OCI-LY1 (cell line): ENCODE measurements at regions not wholly inside any gene's neighbourhood (a gene's known extent, or its start where the extent isn't known, plus 50 kb on each side); places are given as distances from the start of the nearest gene placed in this dataset.

Source experiments
- H2AFZ ChIP-seq: fragments of 200-600 bp; sonication (generic), shearing (Covaris generic); 2 replicates; pipeline ENCODE4 v1.6.0; 2014; ENCODE audit warnings: antibody characterized with exemption, mild to moderate bottlenecking, low read length
- H3F3A ChIP-seq: fragments of 200-600 bp; sonication (generic), shearing (Covaris generic); 2 replicates; pipeline ENCODE4 v1.6.0; 2014; ENCODE audit warnings: mild to moderate bottlenecking, antibody characterized with exemption, low read length, moderate library complexity; ENCODE audit not compliant: insufficient read depth
- H3K27ac ChIP-seq: fragments of 200-600 bp; sonication (generic); 2 replicates; pipeline ENCODE4 v1.5.1; 2014; ENCODE audit warnings: low read length, mixed run types, mild to moderate bottlenecking, low read depth; ENCODE audit not compliant: poor library complexity, severe bottlenecking
- H3K27me3 ChIP-seq: fragments of 200-600 bp; sonication (generic); 2 replicates; pipeline ENCODE4 v1.6.0; 2014; ENCODE audit warnings: antibody characterized with exemption, mild to moderate bottlenecking, low read length, moderate library complexity; ENCODE audit not compliant: insufficient read depth
- H3K36me3 ChIP-seq: fragments of 200-600 bp; sonication (generic); 2 replicates; pipeline ENCODE4 v1.6.1; 2014; ENCODE audit warnings: mild to moderate bottlenecking, antibody characterized with exemption, low read length, moderate library complexity, mixed read lengths; ENCODE audit not compliant: insufficient read depth
- H3K4me1 ChIP-seq: fragments of 200-600 bp; sonication (generic); 2 replicates; pipeline ENCODE4 v1.5.1; 2014; ENCODE audit warnings: mild to moderate bottlenecking, low read length, moderate library complexity; ENCODE audit not compliant: insufficient read depth, severe bottlenecking
- H3K4me2 ChIP-seq: fragments of 200-600 bp; sonication (generic), shearing (Covaris generic); 2 replicates; pipeline ENCODE4 v1.6.1; 2014; ENCODE audit warnings: low read length
- H3K4me3 ChIP-seq: fragments of 200-600 bp; sonication (generic); 2 replicates; pipeline ENCODE4 v1.5.1; 2014; ENCODE audit warnings: low read length, low read depth, mild to moderate bottlenecking, mixed read lengths; ENCODE audit not compliant: poor library complexity, severe bottlenecking
- H3K79me2 ChIP-seq: fragments of 200-600 bp; shearing (Covaris generic); 2 replicates; pipeline ENCODE4 v1.6.1; 2016; ENCODE audit warnings: mixed run types, low read length, mixed read lengths; ENCODE audit not compliant: insufficient read depth
- H3K9ac ChIP-seq: fragments of 200-600 bp; sonication (generic), shearing (Covaris generic); 2 replicates; pipeline ENCODE4 v1.6.1; 2014; ENCODE audit warnings: mild to moderate bottlenecking, low read length, mixed read lengths
- H3K9me2 ChIP-seq: fragments of 200-600 bp; sonication (generic), shearing (Covaris generic); 2 replicates; pipeline ENCODE4 v1.6.1; 2014; ENCODE audit warnings: low read depth, mild to moderate bottlenecking, low read length, mixed read lengths
- H3K9me3 ChIP-seq: fragments of 200-600 bp; shearing (Covaris generic); 2 replicates; pipeline ENCODE4 v1.6.1; 2014; ENCODE audit warnings: low read length, mixed read lengths
- H4K20me1 ChIP-seq: fragments of 200-600 bp; sonication (generic), shearing (Covaris generic); 2 replicates; pipeline ENCODE4 v1.6.0; 2016; ENCODE audit warnings: mild to moderate bottlenecking, low read length; ENCODE audit not compliant: insufficient read depth
- EZH2 ChIP-seq: fragments of 200-600 bp; sonication (generic), shearing (Covaris generic); IDR thresholded peaks from 2 replicates; pipeline ENCODE4 v1.8.0; 2017; ENCODE audit warnings: borderline replicate concordance, mixed run types, mild to moderate bottlenecking, antibody characterized with exemption, low read length, moderate library complexity, mixed read lengths
- TF ChIP-seq, protein P1 (sequence below): fragments of 200-600 bp; sonication (generic), shearing (Covaris generic); IDR thresholded peaks from 2 replicates; pipeline ENCODE4 v1.5.1; 2017; ENCODE audit warnings: mild to moderate bottlenecking, antibody characterized with exemption, low read length, moderate library complexity, mixed read lengths

DNA sequence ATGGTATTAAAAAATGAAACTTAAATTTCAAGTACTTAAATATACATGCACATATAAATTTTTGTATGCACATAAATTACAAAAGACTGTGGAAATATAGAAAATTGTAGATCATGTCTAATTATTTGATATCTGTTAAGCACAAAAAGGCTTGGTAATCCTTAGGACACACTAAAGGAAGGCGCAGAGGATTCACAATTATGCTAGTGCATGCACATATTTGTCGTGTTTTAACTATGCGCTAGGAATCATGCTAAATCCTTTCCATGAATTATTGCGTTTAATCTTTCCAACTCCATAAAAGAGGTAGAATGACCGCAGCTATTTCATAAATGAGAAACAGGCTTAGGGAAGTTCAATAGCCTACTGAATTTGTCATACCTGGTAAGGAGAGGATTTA lies 244.1 kb upstream of the ITGA1 start:
- H2AFZ ChIP-seq = no peak overlapping the region
- H3K4me3 ChIP-seq = no peak overlapping the region
- H3F3A ChIP-seq = no peaks in the 10 kb centered on the region
- no peaks in the 10 kb centered on the region for H4K20me1 ChIP-seq
- H3K27me3 ChIP-seq = no peaks in the 10 kb centered on the region
- no peaks in the 10 kb centered on the region for H3K4me1 ChIP-seq
- no peaks in the 10 kb centered on the region for H3K79me2 ChIP-seq
- H3K9me3 ChIP-seq = no peaks in the 10 kb centered on the region
- no peaks in the 10 kb centered on the region for H3K36me3 ChIP-seq
- no peak overlapping the region for H3K27ac ChIP-seq
- H3K9me2 ChIP-seq = no peaks in the 10 kb centered on the region
- no peak overlapping the region for H3K4me2 ChIP-seq
- TF ChIP-seq, protein P1, sequence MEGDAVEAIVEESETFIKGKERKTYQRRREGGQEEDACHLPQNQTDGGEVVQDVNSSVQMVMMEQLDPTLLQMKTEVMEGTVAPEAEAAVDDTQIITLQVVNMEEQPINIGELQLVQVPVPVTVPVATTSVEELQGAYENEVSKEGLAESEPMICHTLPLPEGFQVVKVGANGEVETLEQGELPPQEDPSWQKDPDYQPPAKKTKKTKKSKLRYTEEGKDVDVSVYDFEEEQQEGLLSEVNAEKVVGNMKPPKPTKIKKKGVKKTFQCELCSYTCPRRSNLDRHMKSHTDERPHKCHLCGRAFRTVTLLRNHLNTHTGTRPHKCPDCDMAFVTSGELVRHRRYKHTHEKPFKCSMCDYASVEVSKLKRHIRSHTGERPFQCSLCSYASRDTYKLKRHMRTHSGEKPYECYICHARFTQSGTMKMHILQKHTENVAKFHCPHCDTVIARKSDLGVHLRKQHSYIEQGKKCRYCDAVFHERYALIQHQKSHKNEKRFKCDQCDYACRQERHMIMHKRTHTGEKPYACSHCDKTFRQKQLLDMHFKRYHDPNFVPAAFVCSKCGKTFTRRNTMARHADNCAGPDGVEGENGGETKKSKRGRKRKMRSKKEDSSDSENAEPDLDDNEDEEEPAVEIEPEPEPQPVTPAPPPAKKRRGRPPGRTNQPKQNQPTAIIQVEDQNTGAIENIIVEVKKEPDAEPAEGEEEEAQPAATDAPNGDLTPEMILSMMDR = no peak
- TF ChIP-seq EZH2 = no peak
- H3K9ac ChIP-seq = no peak overlapping the region

DNA sequence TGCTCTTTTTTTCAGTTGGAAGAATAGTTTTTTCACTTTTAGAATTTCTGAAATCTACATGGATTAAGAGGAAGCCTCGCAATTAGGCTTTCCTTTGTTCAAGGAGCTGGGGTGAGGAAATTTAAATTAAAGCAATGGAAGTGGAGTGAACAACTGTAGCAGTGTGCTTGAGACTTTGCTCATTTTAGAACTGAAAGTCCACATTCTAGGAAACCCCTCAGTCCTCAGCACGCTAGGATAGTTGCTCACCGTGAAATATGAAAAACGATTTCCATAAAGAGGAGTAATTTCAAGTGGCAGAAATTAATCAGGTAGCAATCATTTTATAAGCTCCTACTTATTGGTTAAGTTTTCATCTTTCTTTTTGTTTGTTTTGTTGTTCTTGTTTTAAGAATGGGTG lies 243.0 kb upstream of the ITGA1 start:
- no peaks in the 10 kb centered on the region for H3K4me1 ChIP-seq
- H3K9me2 ChIP-seq = no peaks in the 10 kb centered on the region
- no peaks in the 10 kb centered on the region for H3F3A ChIP-seq
- H3K9me3 ChIP-seq = no peaks in the 10 kb centered on the region
- no peak overlapping the region for H2AFZ ChIP-seq
- H3K27me3 ChIP-seq = no peaks in the 10 kb centered on the region
- no peaks in the 10 kb centered on the region for H4K20me1 ChIP-seq
- no peak overlapping the region for H3K4me2 ChIP-seq
- H3K9ac ChIP-seq = no peak overlapping the region
- TF ChIP-seq, protein P1 = no peak
- no peak for TF ChIP-seq EZH2
- H3K79me2 ChIP-seq = no peaks in the 10 kb centered on the region
- no peak overlapping the region for H3K27ac ChIP-seq
- no peak overlapping the region for H3K4me3 ChIP-seq
- H3K36me3 ChIP-seq = no peaks in the 10 kb centered on the region

GRCh38 chr5:52554293-52554692 lies 233.4 kb upstream of the ITGA1 start:
- H2AFZ ChIP-seq = no peak overlapping the region
- no peaks in the 10 kb centered on the region for H3K9me2 ChIP-seq
- no peaks in the 10 kb centered on the region for H3K9me3 ChIP-seq
- H3K79me2 ChIP-seq = no peaks in the 10 kb centered on the region
- H4K20me1 ChIP-seq = no peaks in the 10 kb centered on the region
- no peak for TF ChIP-seq EZH2
- TF ChIP-seq, protein P1 = no peak
- no peaks in the 10 kb centered on the region for H3K27me3 ChIP-seq
- no peaks in the 10 kb centered on the region for H3K4me1 ChIP-seq
- H3K9ac ChIP-seq = no peak overlapping the region
- no peaks in the 10 kb centered on the region for H3K36me3 ChIP-seq
- no peak overlapping the region for H3K4me2 ChIP-seq
- no peak overlapping the region for H3K27ac ChIP-seq
- no peak overlapping the region for H3K4me3 ChIP-seq
- H3F3A ChIP-seq = no peaks in the 10 kb centered on the region
